ENCODE measurements at regions not wholly inside any gene's neighbourhood (a gene's known extent, or its start where the extent isn't known, plus 50 kb on each side); places are given as distances from the start of the nearest gene placed in this dataset.

- H3K4me3 ChIP-seq, result no peak overlapping the region
- H3K36me3 ChIP-seq, result no peaks in the 10 kb centered on the region
- intact Hi-C loops (cut with DNase I), result loop anchor here in 1 of 4 donors (5.0 kb wide), 1 partner anchor 286 kb away; no protein-coding TSS in a partner anchor
- H3K27me3 ChIP-seq, result no peaks in the 10 kb centered on the region
- peak in 1 of 5 donors; percentile 19 for DNase-seq
- TF ChIP-seq POLR2A (IDR thresholded peaks at IDR 0.05) (no peak), EP300 (IDR thresholded peaks at IDR 0.05) (no peak)
- TF ChIP-seq, protein P1, sequence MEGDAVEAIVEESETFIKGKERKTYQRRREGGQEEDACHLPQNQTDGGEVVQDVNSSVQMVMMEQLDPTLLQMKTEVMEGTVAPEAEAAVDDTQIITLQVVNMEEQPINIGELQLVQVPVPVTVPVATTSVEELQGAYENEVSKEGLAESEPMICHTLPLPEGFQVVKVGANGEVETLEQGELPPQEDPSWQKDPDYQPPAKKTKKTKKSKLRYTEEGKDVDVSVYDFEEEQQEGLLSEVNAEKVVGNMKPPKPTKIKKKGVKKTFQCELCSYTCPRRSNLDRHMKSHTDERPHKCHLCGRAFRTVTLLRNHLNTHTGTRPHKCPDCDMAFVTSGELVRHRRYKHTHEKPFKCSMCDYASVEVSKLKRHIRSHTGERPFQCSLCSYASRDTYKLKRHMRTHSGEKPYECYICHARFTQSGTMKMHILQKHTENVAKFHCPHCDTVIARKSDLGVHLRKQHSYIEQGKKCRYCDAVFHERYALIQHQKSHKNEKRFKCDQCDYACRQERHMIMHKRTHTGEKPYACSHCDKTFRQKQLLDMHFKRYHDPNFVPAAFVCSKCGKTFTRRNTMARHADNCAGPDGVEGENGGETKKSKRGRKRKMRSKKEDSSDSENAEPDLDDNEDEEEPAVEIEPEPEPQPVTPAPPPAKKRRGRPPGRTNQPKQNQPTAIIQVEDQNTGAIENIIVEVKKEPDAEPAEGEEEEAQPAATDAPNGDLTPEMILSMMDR (IDR thresholded peaks at IDR 0.05), result no peak
- H3K4me1 ChIP-seq (ENCODE audit: insufficient read depth), result no peaks in the 10 kb centered on the region
- H3K9me3 ChIP-seq, result no peaks in the 10 kb centered on the region
- no peak overlapping the region for H3K27ac ChIP-seq
- WGBS, 3 donors, result 88 to 92% (median 89%) methylated on average over 14 to 20 of the region's 20 CpGs
Measured at GRCh38 chr11:70536051-70536877, 137.9 kb downstream of the CTTN start.

GRCh38 chr11:70537576-70538571 is 139.5 kb downstream of the CTTN start:
- TF ChIP-seq, protein P1 (IDR thresholded peaks at IDR 0.05), result no peak
- no peak for TF ChIP-seq POLR2A (IDR thresholded peaks at IDR 0.05)
- no peak for TF ChIP-seq EP300 (IDR thresholded peaks at IDR 0.05)
- Histone ChIP-seq H3K27me3 (no peaks in the 10 kb centered on the region), H3K9me3 (no peaks in the 10 kb centered on the region), H3K4me3 (no peak overlapping the region), H3K4me1 (ENCODE audit: insufficient read depth) (no peaks in the 10 kb centered on the region), H3K27ac (no peak overlapping the region), H3K36me3 (no peaks in the 10 kb centered on the region)
- intact Hi-C loops (cut with DNase I), result loop anchor here in 1 of 4 donors (5.0 kb wide), 1 partner anchor 284 kb away; no protein-coding TSS in a partner anchor
- 79 to 92% (median 88%) methylated on average over 21 to 28 of the region's 28 CpGs for WGBS, 3 donors
- peak in 1 of 5 donors; percentile 18 for DNase-seq

DNA sequence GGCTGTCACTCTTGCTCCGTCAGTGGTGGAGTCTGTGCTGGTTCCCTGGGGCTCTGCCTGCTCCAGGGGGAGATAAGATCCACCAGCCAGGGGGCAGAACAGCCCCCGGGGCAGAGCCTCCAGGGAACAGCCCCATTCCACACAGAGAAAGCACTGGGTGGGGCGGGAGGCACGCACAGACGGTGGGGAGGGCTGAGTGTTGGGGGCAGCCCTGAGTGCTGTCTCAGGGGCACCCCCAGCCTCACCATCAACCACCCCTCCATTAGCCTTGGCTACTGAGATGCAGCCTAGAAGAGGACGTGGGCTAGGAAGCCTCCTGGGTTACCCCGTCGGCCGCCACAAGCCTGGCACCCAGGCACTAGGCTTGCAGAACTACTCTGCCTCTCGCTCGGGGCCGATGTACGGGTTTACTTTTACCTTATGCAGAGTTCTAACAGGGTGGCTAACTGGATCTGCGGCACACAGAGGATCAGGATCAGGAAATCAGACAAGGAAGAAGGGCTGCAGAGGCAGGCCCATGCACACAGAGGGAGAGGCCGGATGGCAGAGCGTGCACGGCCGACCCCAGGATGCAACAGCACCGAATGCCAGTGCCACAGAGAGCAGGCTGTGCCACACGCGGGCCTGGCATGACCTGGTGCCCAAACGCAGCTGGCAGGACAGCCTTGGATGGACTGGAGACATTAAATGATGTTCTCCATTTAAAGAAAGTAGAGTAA is 140.5 kb downstream of the CTTN start:
- intact Hi-C loops (cut with DNase I), result loop anchor here in 1 of 4 donors (5.0 kb wide), 1 partner anchor 284 kb away; no protein-coding TSS in a partner anchor
- Histone ChIP-seq H3K36me3 (no peaks in the 10 kb centered on the region), H3K27ac (no peak overlapping the region), H3K4me3 (no peak overlapping the region), H3K9me3 (no peaks in the 10 kb centered on the region), H3K4me1 (ENCODE audit: insufficient read depth) (no peaks in the 10 kb centered on the region), H3K27me3 (no peaks in the 10 kb centered on the region)
- no peak for TF ChIP-seq POLR2A (IDR thresholded peaks at IDR 0.05)
- WGBS, 3 donors, result 83 to 89% (median 85%) methylated on average over 22 of the region's 22 CpGs
- peak in 1 of 5 donors; percentile 8 for DNase-seq

DNA sequence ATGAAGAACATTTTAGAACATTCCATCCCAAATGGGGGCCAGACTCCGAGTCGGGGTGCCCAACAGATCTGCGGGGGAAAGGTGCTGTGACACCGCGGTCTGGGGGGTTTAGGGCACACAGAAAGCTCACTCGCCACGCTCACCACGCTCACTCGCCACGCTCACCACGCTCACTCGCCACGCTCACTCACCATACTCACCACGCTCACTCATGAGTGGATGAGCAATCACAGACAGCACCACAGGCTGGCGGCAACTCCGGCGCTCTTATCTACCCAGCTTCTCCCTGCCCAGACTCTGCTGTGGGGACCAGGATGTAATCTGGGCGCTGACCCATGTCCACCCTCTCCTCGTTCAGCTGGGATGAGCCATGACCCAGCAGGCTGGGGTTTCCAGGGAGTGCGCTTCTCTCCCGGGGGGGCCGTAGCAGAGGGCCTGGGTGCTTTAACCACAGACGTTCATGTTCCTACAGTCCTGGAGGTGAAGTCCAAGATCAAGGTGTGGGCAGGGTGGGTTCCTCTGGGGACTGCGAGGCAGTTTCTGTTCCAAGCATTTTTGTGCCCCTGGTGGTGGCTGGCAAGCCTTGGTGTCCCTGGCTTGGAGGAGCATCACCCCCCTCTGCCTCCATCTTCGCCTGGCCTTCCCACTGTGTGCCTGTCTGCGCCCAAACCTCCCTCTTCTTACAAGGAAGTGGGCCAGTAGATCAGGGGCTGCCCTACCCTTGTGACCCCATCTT is 141.2 kb downstream of the CTTN start:
- Histone ChIP-seq H3K36me3 (no peaks in the 10 kb centered on the region), H3K27me3 (no peaks in the 10 kb centered on the region), H3K4me1 (ENCODE audit: insufficient read depth) (no peaks in the 10 kb centered on the region), H3K4me3 (no peak overlapping the region), H3K9me3 (no peaks in the 10 kb centered on the region), H3K27ac (no peak overlapping the region)
- no peak for DNase-seq
- intact Hi-C loops (cut with DNase I), result loop anchor here in 1 of 4 donors (5.0 kb wide), 1 partner anchor 283 kb away; no protein-coding TSS in a partner anchor
- 84 to 89% (median 87%) methylated on average over 26 of the region's 26 CpGs for WGBS, 3 donors
- TF ChIP-seq, protein P1 (IDR thresholded peaks at IDR 0.05), result no peak
- TF ChIP-seq POLR2A (IDR thresholded peaks at IDR 0.05), result no peak
- no peak for TF ChIP-seq EP300 (IDR thresholded peaks at IDR 0.05)

All from ovary (tissue), 7 donors.